ENCODE measurements at regions not wholly inside any gene's neighbourhood (a gene's known extent, or its start where the extent isn't known, plus 50 kb on each side); places are given as distances from the start of the nearest gene placed in this dataset.

GRCh38 chr12:38141239-38141638, 175.3 kb upstream of the ALG10B start:
- DNase-seq: no peak

- no peak for DNase-seq
These were observed 174.7 kb upstream of the ALG10B start for GRCh38 chr12:38141861-38142260.

- no peak for DNase-seq
These were observed 173.6 kb upstream of the ALG10B start for GRCh38 chr12:38142974-38143373.

GRCh38 chr12:38144049-38144448, 172.5 kb upstream of the ALG10B start:
- no peak for DNase-seq

- no peak for DNase-seq
These were observed 171.8 kb upstream of the ALG10B start for GRCh38 chr12:38144601-38145436.

GRCh38 chr12:38149395-38150073, 167.0 kb upstream of the ALG10B start:
- no peak for DNase-seq

GRCh38 chr12:38151991-38152700, 164.4 kb upstream of the ALG10B start:
- DNase-seq: no peak

GRCh38 chr12:38152816-38153736, 163.5 kb upstream of the ALG10B start:
- DNase-seq: no peak

- DNase-seq: no peak
These were observed 162.9 kb upstream of the ALG10B start for GRCh38 chr12:38153737-38154061.

- DNase-seq: no peak
These were observed 162.2 kb upstream of the ALG10B start for GRCh38 chr12:38154096-38155019.

- no peak for DNase-seq
These were observed 161.6 kb upstream of the ALG10B start for GRCh38 chr12:38155020-38155395.

GRCh38 chr12:38155526-38156496, 160.8 kb upstream of the ALG10B start:
- DNase-seq: no peak

GRCh38 chr12:38156497-38157245, 159.9 kb upstream of the ALG10B start:
- no peak for DNase-seq

- DNase-seq: no peak
These were observed 159.2 kb upstream of the ALG10B start for GRCh38 chr12:38157274-38157932.

- DNase-seq: no peak
These were observed 158.6 kb upstream of the ALG10B start for GRCh38 chr12:38157933-38158401.

GRCh38 chr12:38158428-38159091, 158.0 kb upstream of the ALG10B start:
- DNase-seq: no peak

- no peak for DNase-seq
These were observed 157.5 kb upstream of the ALG10B start for GRCh38 chr12:38159092-38159551.
